ENCODE measurements at regions not wholly inside any gene's neighbourhood (a gene's known extent, or its start where the extent isn't known, plus 50 kb on each side); places are given as distances from the start of the nearest gene placed in this dataset.
"Not testable (repeated sequence)": the region's sequence is repeated elsewhere in the genome, so short reads cannot be mapped to it uniquely, and the experiment has no call there.

- no peak for DNase-seq (ENCODE audit: low spot score)
Measured at GRCh38 chr3:132987396-132987795, 50.8 kb upstream of the TMEM108 start.

- no peak for DNase-seq (ENCODE audit: low spot score)
Measured at GRCh38 chr3:132984181-132984580, 54.0 kb upstream of the TMEM108 start.

GRCh38 chr3:132983143-132983770, 54.9 kb upstream of the TMEM108 start:
- DNase-seq (ENCODE audit: low spot score) = no peak

- DNase-seq (ENCODE audit: low spot score) = no peak
Measured at GRCh38 chr3:132981719-132982118, 56.5 kb upstream of the TMEM108 start.

GRCh38 chr3:132980102-132980501, 58.1 kb upstream of the TMEM108 start:
- DNase-seq (ENCODE audit: low spot score) = no peak

- DNase-seq (ENCODE audit: low spot score) = no peak
Measured at GRCh38 chr3:132979606-132980005, 58.6 kb upstream of the TMEM108 start.

- DNase-seq (ENCODE audit: low spot score) = not testable (repeated sequence)
Measured at GRCh38 chr3:132978946-132979345, 59.2 kb upstream of the TMEM108 start.

GRCh38 chr3:132978464-132978863, 59.7 kb upstream of the TMEM108 start:
- no peak for DNase-seq (ENCODE audit: low spot score)

GRCh38 chr3:132974097-132974496, 64.1 kb upstream of the TMEM108 start:
- DNase-seq (ENCODE audit: low spot score) = no peak

GRCh38 chr3:132973441-132973840, 64.8 kb upstream of the TMEM108 start:
- DNase-seq (ENCODE audit: low spot score) = no peak

GRCh38 chr3:132972333-132972732, 65.9 kb upstream of the TMEM108 start:
- no peak for DNase-seq (ENCODE audit: low spot score)

GRCh38 chr3:132966374-132966773, 71.8 kb upstream of the TMEM108 start:
- DNase-seq (ENCODE audit: low spot score) = no peak

- DNase-seq (ENCODE audit: low spot score) = no peak
Measured at GRCh38 chr3:132964266-132964665, 73.9 kb upstream of the TMEM108 start.

- no peak for DNase-seq (ENCODE audit: low spot score)
Measured at GRCh38 chr3:132963786-132964185, 74.4 kb upstream of the TMEM108 start.

- DNase-seq (ENCODE audit: low spot score) = no peak
Measured at GRCh38 chr3:132961991-132962390, 76.2 kb upstream of the TMEM108 start.

- DNase-seq (ENCODE audit: low spot score) = no peak
Measured at GRCh38 chr3:132953683-132954082, 84.5 kb upstream of the TMEM108 start.

GRCh38 chr3:132927896-132928295, 110.3 kb upstream of the TMEM108 start:
- DNase-seq (ENCODE audit: low spot score) = no peak

- DNase-seq (ENCODE audit: low spot score) = no peak
Measured at GRCh38 chr3:132926098-132926497, 112.1 kb upstream of the TMEM108 start.

- no peak for DNase-seq (ENCODE audit: low spot score)
Measured at GRCh38 chr3:132925256-132925930, 112.8 kb upstream of the TMEM108 start.

- DNase-seq (ENCODE audit: low spot score) = no peak
Measured at GRCh38 chr3:132916096-132916495, 122.1 kb upstream of the TMEM108 start.

GRCh38 chr3:132912416-132912753, 125.8 kb upstream of the TMEM108 start:
- DNase-seq (ENCODE audit: low spot score) = no peak

- no peak for DNase-seq (ENCODE audit: low spot score)
Measured at GRCh38 chr3:132911741-132912415, 126.3 kb upstream of the TMEM108 start.

- no peak for DNase-seq (ENCODE audit: low spot score)
Measured at GRCh38 chr3:132907293-132907692, 130.9 kb upstream of the TMEM108 start.

GRCh38 chr3:132900481-132900880, 137.7 kb upstream of the TMEM108 start:
- DNase-seq (ENCODE audit: low spot score) = no peak
